Vagina (tissue), 2 donors: ENCODE measurements at regions not wholly inside any gene's neighbourhood (a gene's known extent, or its start where the extent isn't known, plus 50 kb on each side); places are given as distances from the start of the nearest gene placed in this dataset.

ENCODE experiments used
- CTCF ChIP-seq, 3 experiments: fragments of 450-650 bp in 2 of 3; fragments of 200-600 bp in 1 of 3; sonication (generic) in 1 of 3; IDR thresholded peaks; one replicate each; pipeline ENCODE4 v1.5.1; 2017 to 2019; ENCODE audit warnings: antibody characterized with exemption in 3 of 3, mild to moderate bottlenecking in 2 of 3, moderate library complexity in 2 of 3
- POLR2A ChIP-seq, 2 donors: fragments of 450-650 bp; IDR thresholded peaks; one replicate each; pipeline ENCODE4 v1.6.1; 2017; ENCODE audit warnings: antibody characterized with exemption in 2 of 2, mild to moderate bottlenecking in 2 of 2, moderate library complexity in 2 of 2
- POLR2AphosphoS5 ChIP-seq, 2 donors: sonication (generic); formaldehyde crosslinking; IDR thresholded peaks; one replicate each; pipeline ENCODE4 v1.9.0; 2017; ENCODE audit warnings: antibody characterized with exemption in 2 of 2, mild to moderate bottlenecking in 2 of 2, low read depth in 1 of 2; ENCODE audit not compliant: insufficient read depth in 1 of 2

DNA sequence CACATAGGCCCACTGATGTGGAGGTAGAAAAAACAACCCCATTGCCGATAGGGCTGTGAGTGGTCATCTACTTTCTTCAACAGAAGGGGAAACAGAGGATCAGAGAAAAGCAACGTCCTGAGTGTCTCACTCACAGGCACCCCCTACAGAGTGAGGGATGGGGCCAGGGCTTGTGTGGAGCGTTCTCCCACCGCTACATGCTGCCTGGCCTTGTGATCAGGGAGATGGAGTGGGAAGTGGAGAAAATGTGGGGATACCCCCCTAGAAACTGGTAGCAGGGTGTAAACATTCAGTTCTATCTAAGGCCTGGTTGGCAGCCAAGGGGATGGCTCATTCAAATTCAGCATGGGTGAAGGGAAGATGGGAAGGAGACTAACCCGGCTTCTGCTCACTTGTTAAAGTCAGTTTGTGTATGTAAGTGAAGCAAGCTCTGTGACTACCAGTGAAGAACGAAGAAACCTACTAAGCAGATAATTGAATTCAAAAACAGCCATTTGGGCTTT, 73.0 kb upstream of the NAV2 start:
- TF ChIP-seq POLR2AphosphoS5 (IDR thresholded peaks at IDR 0.05; ENCODE audit: insufficient read depth in 1 of 2, low read depth in 1 of 2) (no peak), CTCF (IDR thresholded peaks at IDR 0.05) (no peak), POLR2A (IDR thresholded peaks at IDR 0.05) (no peak)
